ENCODE measurements at regions not wholly inside any gene's neighbourhood (a gene's known extent, or its start where the extent isn't known, plus 50 kb on each side); places are given as distances from the start of the nearest gene placed in this dataset.

- H3K4me1 ChIP-seq, result no peaks in the 10 kb centered on the region
- H3K27me3 ChIP-seq, result no peaks in the 10 kb centered on the region
- intact Hi-C loops (cut with DNase I; ENCODE audit: low total_unique reads), result no loop called here
- TF ChIP-seq POLR2A (IDR thresholded peaks at IDR 0.05) (no peak), POLR2AphosphoS5 (IDR thresholded peaks at IDR 0.05) (no peak), CTCF (IDR thresholded peaks at IDR 0.05) (no peak)
- no peak overlapping the region for H3K4me3 ChIP-seq
- DNase-seq (ENCODE audit: low spot score in 2 of 2), result no peak
- no peak overlapping the region for H3K27ac ChIP-seq
- H3K36me3 ChIP-seq, result no peaks in the 10 kb centered on the region
- H3K9me3 ChIP-seq, result no peaks in the 10 kb centered on the region
Observed at GRCh38 chr4:24054910-24055309, 165.1 kb upstream of the PPARGC1A start.

GRCh38 chr4:24053934-24054333 lies 164.1 kb upstream of the PPARGC1A start:
- intact Hi-C loops (cut with DNase I; ENCODE audit: low total_unique reads), result no loop called here
- H3K4me1 ChIP-seq, result no peaks in the 10 kb centered on the region
- H3K4me3 ChIP-seq, result no peak overlapping the region
- TF ChIP-seq POLR2A (IDR thresholded peaks at IDR 0.05) (no peak), POLR2AphosphoS5 (IDR thresholded peaks at IDR 0.05) (no peak), CTCF (IDR thresholded peaks at IDR 0.05) (no peak)
- DNase-seq (ENCODE audit: low spot score in 2 of 2), result no peak
- no peaks in the 10 kb centered on the region for H3K27me3 ChIP-seq
- no peaks in the 10 kb centered on the region for H3K9me3 ChIP-seq
- H3K36me3 ChIP-seq, result no peaks in the 10 kb centered on the region
- H3K27ac ChIP-seq, result no peak overlapping the region

GRCh38 chr4:24044610-24045589 lies 155.1 kb upstream of the PPARGC1A start:
- H3K27ac ChIP-seq, result no peak overlapping the region
- no peak for DNase-seq (ENCODE audit: low spot score in 2 of 2)
- H3K4me3 ChIP-seq, result no peak overlapping the region
- H3K9me3 ChIP-seq, result no peaks in the 10 kb centered on the region
- H3K36me3 ChIP-seq, result no peaks in the 10 kb centered on the region
- H3K4me1 ChIP-seq, result no peaks in the 10 kb centered on the region
- no peaks in the 10 kb centered on the region for H3K27me3 ChIP-seq
- intact Hi-C loops (cut with DNase I; ENCODE audit: low total_unique reads), result loop anchor here (2.0 kb wide), 1 partner anchor 66 kb away; no protein-coding TSS in a partner anchor
- TF ChIP-seq CTCF (IDR thresholded peaks at IDR 0.05) (no peak), POLR2A (IDR thresholded peaks at IDR 0.05) (no peak), POLR2AphosphoS5 (IDR thresholded peaks at IDR 0.05) (no peak)

- intact Hi-C loops (cut with DNase I; ENCODE audit: low total_unique reads), result no loop called here
- H3K27me3 ChIP-seq, result no peaks in the 10 kb centered on the region
- no peaks in the 10 kb centered on the region for H3K9me3 ChIP-seq
- TF ChIP-seq CTCF (IDR thresholded peaks at IDR 0.05) (no peak), POLR2A (IDR thresholded peaks at IDR 0.05) (no peak), POLR2AphosphoS5 (IDR thresholded peaks at IDR 0.05) (no peak)
- H3K36me3 ChIP-seq, result no peaks in the 10 kb centered on the region
- no peaks in the 10 kb centered on the region for H3K4me1 ChIP-seq
- DNase-seq (ENCODE audit: low spot score in 2 of 2), result no peak
- H3K4me3 ChIP-seq, result no peak overlapping the region
- no peak overlapping the region for H3K27ac ChIP-seq
Observed at GRCh38 chr4:24042094-24042493, 152.2 kb upstream of the PPARGC1A start.

GRCh38 chr4:24040811-24041210 lies 151.0 kb upstream of the PPARGC1A start:
- TF ChIP-seq POLR2A (IDR thresholded peaks at IDR 0.05), result no peak
- TF ChIP-seq CTCF (IDR thresholded peaks at IDR 0.05), result no peak
- TF ChIP-seq POLR2AphosphoS5 (IDR thresholded peaks at IDR 0.05), result no peak
- no peaks in the 10 kb centered on the region for H3K9me3 ChIP-seq
- intact Hi-C loops (cut with DNase I; ENCODE audit: low total_unique reads), result no loop called here
- no peaks in the 10 kb centered on the region for H3K4me1 ChIP-seq
- no peaks in the 10 kb centered on the region for H3K27me3 ChIP-seq
- H3K4me3 ChIP-seq, result no peak overlapping the region
- no peak overlapping the region for H3K27ac ChIP-seq
- H3K36me3 ChIP-seq, result no peaks in the 10 kb centered on the region
- no peak for DNase-seq (ENCODE audit: low spot score in 2 of 2)
